T-helper 2 cell treated with Interferon-gamma antibody and Interleukin-4, amounts not matched to agents 5 μg/mL and 100 μg/mL, for 36 hours (primary cell): ENCODE measurements at regions not wholly inside any gene's neighbourhood (a gene's known extent, or its start where the extent isn't known, plus 50 kb on each side); places are given as distances from the start of the nearest gene placed in this dataset.
A peak's percentile ranks its signal among the peaks of the same experiment; 100 is the strongest.

Source experiments
- DNase-seq: peaks from one replicate; pipeline ENCODE4 v3.0.0; 2021; ENCODE audit warnings: low spot score
- H3K27ac Mint-ChIP-seq: one replicate; pipeline ENCODE4 v1.8.0; 2021; ENCODE audit warnings: mild to moderate bottlenecking, mixed read lengths
- H3K27me3 Mint-ChIP-seq: one replicate; pipeline ENCODE4 v1.8.0; 2021; ENCODE audit warnings: low read depth, mixed read lengths
- H3K36me3 Mint-ChIP-seq: one replicate; pipeline ENCODE4 v1.8.0; 2021; ENCODE audit warnings: low read depth, mixed read lengths
- H3K4me1 Mint-ChIP-seq: one replicate; pipeline ENCODE4 v1.8.0; 2021; ENCODE audit warnings: low read depth, mixed read lengths
- H3K4me3 Mint-ChIP-seq: one replicate; pipeline ENCODE4 v1.8.0; 2022; ENCODE audit warnings: mild to moderate bottlenecking, moderate library complexity, mixed read lengths
- H3K9me3 Mint-ChIP-seq: one replicate; pipeline ENCODE4 v1.8.0; 2021; ENCODE audit warnings: mixed read lengths

GRCh38 chr6:41464481-41464880 lies 81.7 kb upstream of the FOXP4 start:
- Mint-ChIP-seq H3K9me3 (no peaks in the 10 kb centered on the region), H3K4me1 (no peaks in the 10 kb centered on the region), H3K27me3 (peaks cover 38% of the 10 kb centered on the region), H3K27ac (no peak overlapping the region), H3K4me3 (no peak overlapping the region), H3K36me3 (no peaks in the 10 kb centered on the region)
- DNase-seq = no peak

- H3K4me1 Mint-ChIP-seq = peaks cover 3% of the 10 kb centered on the region
- H3K4me3 Mint-ChIP-seq = no peak overlapping the region
- DNase-seq = no peak
- H3K36me3 Mint-ChIP-seq = no peaks in the 10 kb centered on the region
- no peak overlapping the region for H3K27ac Mint-ChIP-seq
- H3K9me3 Mint-ChIP-seq = no peaks in the 10 kb centered on the region
- H3K27me3 Mint-ChIP-seq = peaks cover 56% of the 10 kb centered on the region
Observed at GRCh38 chr6:41466437-41466990, 79.7 kb upstream of the FOXP4 start.

GRCh38 chr6:41467061-41467460 lies 79.1 kb upstream of the FOXP4 start:
- Mint-ChIP-seq H3K4me3 (no peak overlapping the region), H3K36me3 (no peaks in the 10 kb centered on the region), H3K27ac (no peak overlapping the region), H3K9me3 (no peaks in the 10 kb centered on the region), H3K27me3 (peaks cover 57% of the 10 kb centered on the region), H3K4me1 (peaks cover 3% of the 10 kb centered on the region)
- no peak for DNase-seq

- H3K4me1 Mint-ChIP-seq = peaks cover 3% of the 10 kb centered on the region
- no peak for DNase-seq
- H3K36me3 Mint-ChIP-seq = no peaks in the 10 kb centered on the region
- peaks cover 65% of the 10 kb centered on the region for H3K27me3 Mint-ChIP-seq
- H3K9me3 Mint-ChIP-seq = no peaks in the 10 kb centered on the region
- no peak overlapping the region for H3K27ac Mint-ChIP-seq
- H3K4me3 Mint-ChIP-seq = no peak overlapping the region
Observed at GRCh38 chr6:41467627-41468404, 78.4 kb upstream of the FOXP4 start.

- DNase-seq = no peak
- Mint-ChIP-seq H3K27ac (no peak overlapping the region), H3K36me3 (no peaks in the 10 kb centered on the region), H3K4me3 (peak overlapping the region; percentile 25), H3K4me1 (peaks cover 3% of the 10 kb centered on the region), H3K9me3 (no peaks in the 10 kb centered on the region), H3K27me3 (peaks cover 68% of the 10 kb centered on the region)
Observed at GRCh38 chr6:41469156-41470028, 76.8 kb upstream of the FOXP4 start.

GRCh38 chr6:41470029-41470330 lies 76.2 kb upstream of the FOXP4 start:
- no peak for DNase-seq
- Mint-ChIP-seq H3K9me3 (no peaks in the 10 kb centered on the region), H3K4me1 (peaks cover 3% of the 10 kb centered on the region), H3K36me3 (no peaks in the 10 kb centered on the region), H3K4me3 (peak overlapping the region; percentile 25), H3K27ac (no peak overlapping the region), H3K27me3 (peaks cover 74% of the 10 kb centered on the region)

- Mint-ChIP-seq H3K9me3 (no peaks in the 10 kb centered on the region), H3K27ac (no peak overlapping the region), H3K36me3 (no peaks in the 10 kb centered on the region), H3K27me3 (peaks cover 72% of the 10 kb centered on the region), H3K4me3 (no peak overlapping the region), H3K4me1 (peaks cover 3% of the 10 kb centered on the region)
- DNase-seq = no peak
Observed at GRCh38 chr6:41470331-41471063, 75.7 kb upstream of the FOXP4 start.

- H3K27ac Mint-ChIP-seq = no peak overlapping the region
- H3K4me1 Mint-ChIP-seq = peaks cover 3% of the 10 kb centered on the region
- H3K27me3 Mint-ChIP-seq = peaks cover 69% of the 10 kb centered on the region
- no peaks in the 10 kb centered on the region for H3K9me3 Mint-ChIP-seq
- no peak overlapping the region for H3K4me3 Mint-ChIP-seq
- no peaks in the 10 kb centered on the region for H3K36me3 Mint-ChIP-seq
- no peak for DNase-seq
Observed at GRCh38 chr6:41471064-41471895, 74.9 kb upstream of the FOXP4 start.

GRCh38 chr6:41474213-41474933 lies 71.8 kb upstream of the FOXP4 start:
- DNase-seq = no peak
- H3K36me3 Mint-ChIP-seq = no peaks in the 10 kb centered on the region
- no peak overlapping the region for H3K27ac Mint-ChIP-seq
- H3K27me3 Mint-ChIP-seq = peaks cover 58% of the 10 kb centered on the region
- no peak overlapping the region for H3K4me3 Mint-ChIP-seq
- peaks cover 3% of the 10 kb centered on the region for H3K4me1 Mint-ChIP-seq
- no peaks in the 10 kb centered on the region for H3K9me3 Mint-ChIP-seq

- peaks cover 50% of the 10 kb centered on the region for H3K27me3 Mint-ChIP-seq
- no peak overlapping the region for H3K4me3 Mint-ChIP-seq
- no peak for DNase-seq
- no peaks in the 10 kb centered on the region for H3K9me3 Mint-ChIP-seq
- no peaks in the 10 kb centered on the region for H3K4me1 Mint-ChIP-seq
- H3K27ac Mint-ChIP-seq = no peak overlapping the region
- no peaks in the 10 kb centered on the region for H3K36me3 Mint-ChIP-seq
Observed at GRCh38 chr6:41475164-41475563, 71.0 kb upstream of the FOXP4 start.

- no peaks in the 10 kb centered on the region for H3K4me1 Mint-ChIP-seq
- H3K9me3 Mint-ChIP-seq = no peaks in the 10 kb centered on the region
- H3K36me3 Mint-ChIP-seq = no peaks in the 10 kb centered on the region
- no peak overlapping the region for H3K27ac Mint-ChIP-seq
- H3K27me3 Mint-ChIP-seq = peaks cover 46% of the 10 kb centered on the region
- DNase-seq = no peak
- H3K4me3 Mint-ChIP-seq = no peak overlapping the region
Observed at GRCh38 chr6:41475737-41476357, 70.3 kb upstream of the FOXP4 start.

- Mint-ChIP-seq H3K4me1 (no peaks in the 10 kb centered on the region), H3K36me3 (no peaks in the 10 kb centered on the region), H3K27ac (no peak overlapping the region), H3K4me3 (no peak overlapping the region), H3K27me3 (peaks cover 40% of the 10 kb centered on the region), H3K9me3 (no peaks in the 10 kb centered on the region)
- no peak for DNase-seq
Observed at GRCh38 chr6:41476401-41476800, 69.8 kb upstream of the FOXP4 start.
